Trophoblast cell (in vitro differentiated cells and primary cell): ENCODE measurements at regions not wholly inside any gene's neighbourhood (a gene's known extent, or its start where the extent isn't known, plus 50 kb on each side); places are given as distances from the start of the nearest gene placed in this dataset.

Experiments
- DNase-seq, 2 donors: peaks; one replicate each; pipeline ENCODE4 v3.0.0-alpha.2; 2016
- H2AFZ ChIP-seq: 2 replicates; pipeline ENCODE4 v1.6.1; 2013; ENCODE audit warnings: low read length, moderate library complexity, mild to moderate bottlenecking; ENCODE audit not compliant: insufficient read depth, poor library complexity
- H2AK5ac ChIP-seq: 2 replicates; pipeline ENCODE4 v1.6.1; 2013; ENCODE audit warnings: mild to moderate bottlenecking, low read length
- H2BK120ac ChIP-seq: 2 replicates; pipeline ENCODE4 v1.6.1; 2013; ENCODE audit warnings: low read length, mild to moderate bottlenecking, moderate library complexity; ENCODE audit not compliant: insufficient read depth, poor library complexity
- H2BK12ac ChIP-seq: 2 replicates; pipeline ENCODE4 v1.6.1; 2013; ENCODE audit warnings: mild to moderate bottlenecking, low read length, moderate library complexity
- H2BK5ac ChIP-seq: 2 replicates; pipeline ENCODE4 v1.6.1; 2013; ENCODE audit warnings: low read length, low read depth, moderate library complexity, mild to moderate bottlenecking; ENCODE audit not compliant: poor library complexity
- H3K14ac ChIP-seq: 2 replicates; pipeline ENCODE4 v1.6.1; 2013; ENCODE audit warnings: mild to moderate bottlenecking, low read length
- H3K18ac ChIP-seq: 2 replicates; pipeline ENCODE4 v1.6.1; 2013; ENCODE audit warnings: mild to moderate bottlenecking, low read length
- H3K23ac ChIP-seq: 2 replicates; pipeline ENCODE4 v1.6.1; 2013; ENCODE audit warnings: low read length
- H3K27ac ChIP-seq: 2 replicates; pipeline ENCODE4 v1.5.1; 2013; ENCODE audit warnings: low read depth, mild to moderate bottlenecking, inconsistent platforms, low read length, moderate library complexity
- H3K27me3 ChIP-seq: 2 replicates; pipeline ENCODE4 v1.6.1; 2013; ENCODE audit warnings: inconsistent platforms, mild to moderate bottlenecking, low read length, moderate library complexity; ENCODE audit not compliant: insufficient read depth
- H3K36me3 ChIP-seq, 2 experiments: 1 replicate in 1 of 2; 2 replicates in 1 of 2; pipeline ENCODE4 v1.6.1; 2013; ENCODE audit warnings: low read length in 2 of 2, mild to moderate bottlenecking in 2 of 2, moderate library complexity in 1 of 2; ENCODE audit not compliant: insufficient read depth in 2 of 2, control insufficient read depth in 1 of 2
- H3K4ac ChIP-seq: 2 replicates; pipeline ENCODE4 v1.6.1; 2013; ENCODE audit warnings: low read depth, mild to moderate bottlenecking, low read length, moderate library complexity
- H3K4me1 ChIP-seq, 2 experiments: 1 replicate in 1 of 2; 2 replicates in 1 of 2; pipeline ENCODE4 v1.6.1; 2013; ENCODE audit warnings: low read length in 2 of 2, mild to moderate bottlenecking in 2 of 2, moderate library complexity in 1 of 2; ENCODE audit not compliant: insufficient read depth in 2 of 2, control insufficient read depth in 1 of 2
- H3K4me2 ChIP-seq: 2 replicates; pipeline ENCODE4 v1.6.1; 2013; ENCODE audit warnings: inconsistent platforms, mild to moderate bottlenecking, low read length, moderate library complexity
- H3K4me3 ChIP-seq: 2 replicates; pipeline ENCODE4 v1.5.1; 2013; ENCODE audit warnings: mild to moderate bottlenecking, low read depth, low read length, inconsistent platforms
- H3K79me1 ChIP-seq: one replicate; pipeline ENCODE4 v1.6.1; 2013; ENCODE audit warnings: low read length
- H3K79me2 ChIP-seq: 2 replicates; pipeline ENCODE4 v1.6.1; 2013; ENCODE audit warnings: low read length, mild to moderate bottlenecking; ENCODE audit not compliant: control insufficient read depth, insufficient read depth, poor library complexity
- H3K9ac ChIP-seq: 2 replicates; pipeline ENCODE4 v1.6.1; 2013; ENCODE audit warnings: mild to moderate bottlenecking, low read length
- H3K9me3 ChIP-seq: 2 replicates; pipeline ENCODE4 v1.6.1; 2013; ENCODE audit warnings: low read depth, mild to moderate bottlenecking, control low read depth, inconsistent platforms, low read length; ENCODE audit not compliant: insufficient read depth
- H4K12ac ChIP-seq: 2 replicates; pipeline ENCODE4 v1.6.1; 2013; ENCODE audit warnings: low read depth, mild to moderate bottlenecking, low read length, moderate library complexity
- H4K8ac ChIP-seq: 2 replicates; pipeline ENCODE4 v1.6.1; 2013; ENCODE audit warnings: low read depth, mild to moderate bottlenecking, low read length, moderate library complexity
- H4K91ac ChIP-seq: one replicate; pipeline ENCODE4 v1.6.1; 2013; ENCODE audit warnings: low read depth, mild to moderate bottlenecking, low read length, moderate library complexity
- WGBS: extraction: QIAGEN DNeasy Blood & Tissue Kit; methylation state at CpG from one replicate; pipeline ENCODE4 v1.1.7; 2013; ENCODE audit warnings: missing lambda C conversion rate; ENCODE audit not compliant: insufficient read length, insufficient coverage; ENCODE audit errors: extremely low coverage; 5-methylcytosine and 5-hydroxymethylcytosine counted together

DNA sequence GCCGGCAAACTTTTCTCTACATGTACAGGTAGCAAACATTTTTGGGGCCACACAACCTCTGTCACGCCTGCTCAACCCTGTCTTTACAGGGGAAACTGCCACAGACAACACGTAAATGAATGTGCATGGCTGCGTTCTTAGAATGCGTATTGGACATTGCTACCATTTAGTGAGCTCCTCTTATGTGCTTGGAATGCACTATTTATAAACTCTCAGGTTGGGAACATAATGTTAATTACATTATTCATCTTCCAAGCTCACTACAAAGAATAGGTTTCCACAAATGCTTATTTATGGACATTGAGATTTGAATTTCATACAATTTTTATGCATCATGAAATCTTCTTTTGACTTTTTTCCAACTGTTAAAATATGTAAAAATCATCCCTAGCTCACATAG, 92.0 kb upstream of the RPS6KA2 start:
- Histone ChIP-seq H2AK5ac (no peak overlapping the region), H2BK5ac (no peak overlapping the region), H3K4me2 (no peak overlapping the region), H3K18ac (no peak overlapping the region), H3K27me3 (no peaks in the 10 kb centered on the region), H3K9me3 (no peaks in the 10 kb centered on the region), H2AFZ (no peak overlapping the region), H2BK12ac (no peak overlapping the region), H3K27ac (no peak overlapping the region), H3K4me3 (no peak overlapping the region), H2BK120ac (no peak overlapping the region), H3K14ac (no peak overlapping the region), H3K9ac (no peak overlapping the region), H3K4me1 (peaks cover 0 to 2% of the 10 kb centered on the region in 2 experiments), H3K36me3 (no peaks in the 10 kb centered on the region), H3K79me2 (no peaks in the 10 kb centered on the region), H3K23ac (no peak overlapping the region), H4K12ac (no peak overlapping the region), H4K8ac (no peak overlapping the region), H4K91ac (no peak overlapping the region), H3K4ac (no peak overlapping the region), H3K79me1 (no peaks in the 10 kb centered on the region)
- WGBS = no CpG with 5 or more reads among the region's 5 CpGs
- DNase-seq = no peak

DNA sequence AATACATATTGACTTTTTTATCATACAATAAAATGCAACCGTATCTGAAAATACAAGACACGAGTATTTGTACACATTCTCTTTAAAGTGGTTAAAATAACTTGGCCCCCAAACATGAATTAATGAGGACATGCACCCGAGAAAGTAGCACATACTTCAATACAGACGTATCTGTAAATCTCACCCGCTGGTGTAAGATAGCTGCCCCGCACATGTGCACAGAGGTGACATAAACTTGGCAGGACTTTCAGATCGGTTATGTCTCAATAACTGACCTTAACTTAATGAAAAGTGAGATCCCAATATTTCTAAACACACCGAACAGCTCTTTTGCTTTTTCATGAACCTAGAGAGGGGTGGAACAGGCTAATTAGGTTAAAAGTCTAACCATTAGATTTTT, 91.5 kb upstream of the RPS6KA2 start:
- no peak overlapping the region for H3K18ac ChIP-seq
- no peak overlapping the region for H2AK5ac ChIP-seq
- peaks cover 0 to 2% of the 10 kb centered on the region in 2 experiments for H3K4me1 ChIP-seq
- no CpG with 5 or more reads among the region's 8 CpGs for WGBS
- H3K14ac ChIP-seq = no peak overlapping the region
- H3K27me3 ChIP-seq = no peaks in the 10 kb centered on the region
- no peak overlapping the region for H3K4ac ChIP-seq
- H3K79me2 ChIP-seq = no peaks in the 10 kb centered on the region
- H3K23ac ChIP-seq = no peak overlapping the region
- no peak overlapping the region for H4K8ac ChIP-seq
- no peak overlapping the region for H2AFZ ChIP-seq
- no peak overlapping the region for H3K9ac ChIP-seq
- no peak overlapping the region for H3K4me3 ChIP-seq
- H3K27ac ChIP-seq = no peak overlapping the region
- no peak for DNase-seq
- H2BK5ac ChIP-seq = no peak overlapping the region
- no peaks in the 10 kb centered on the region for H3K36me3 ChIP-seq
- H4K91ac ChIP-seq = no peak overlapping the region
- H3K79me1 ChIP-seq = no peaks in the 10 kb centered on the region
- no peak overlapping the region for H2BK12ac ChIP-seq
- no peak overlapping the region for H4K12ac ChIP-seq
- no peaks in the 10 kb centered on the region for H3K9me3 ChIP-seq
- no peak overlapping the region for H3K4me2 ChIP-seq
- H2BK120ac ChIP-seq = no peak overlapping the region

DNA sequence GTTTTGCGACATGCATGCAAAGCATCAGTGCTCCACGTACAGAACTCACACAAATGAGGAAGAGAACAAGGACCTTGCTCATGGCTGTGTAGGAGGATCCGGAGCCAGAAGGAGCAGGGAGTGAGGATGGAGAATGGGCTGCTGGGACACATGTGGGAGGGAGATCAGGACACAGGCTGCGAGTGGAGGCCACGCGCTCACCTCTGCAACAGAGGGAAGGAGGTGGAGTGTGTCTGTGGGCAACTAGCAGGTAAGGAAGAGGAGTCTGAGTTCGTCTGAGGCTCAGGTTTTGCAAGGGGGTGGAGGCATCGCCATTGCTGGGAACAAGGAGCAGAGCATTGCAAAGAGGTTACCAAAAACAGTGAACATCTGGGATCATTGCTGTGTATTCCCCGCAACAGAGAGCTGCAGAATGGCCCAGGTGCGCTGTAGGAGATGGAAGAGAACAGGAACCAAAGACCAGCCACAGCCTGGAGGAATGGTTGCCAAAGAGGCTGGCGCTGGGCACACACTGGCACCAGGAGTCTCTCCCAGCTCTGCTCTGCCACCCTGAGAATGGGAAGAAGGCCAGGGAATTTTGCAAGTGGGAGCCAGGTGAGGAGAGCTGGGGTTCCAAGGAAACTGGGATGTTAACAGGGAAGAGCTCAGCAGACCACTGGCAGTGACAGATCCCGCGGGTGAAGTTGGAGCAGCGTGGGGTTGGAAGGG, 90.0 kb upstream of the RPS6KA2 start:
- no CpG with 5 or more reads among the region's 14 CpGs for WGBS
- no peak overlapping the region for H2AK5ac ChIP-seq
- no peak overlapping the region for H4K91ac ChIP-seq

DNA sequence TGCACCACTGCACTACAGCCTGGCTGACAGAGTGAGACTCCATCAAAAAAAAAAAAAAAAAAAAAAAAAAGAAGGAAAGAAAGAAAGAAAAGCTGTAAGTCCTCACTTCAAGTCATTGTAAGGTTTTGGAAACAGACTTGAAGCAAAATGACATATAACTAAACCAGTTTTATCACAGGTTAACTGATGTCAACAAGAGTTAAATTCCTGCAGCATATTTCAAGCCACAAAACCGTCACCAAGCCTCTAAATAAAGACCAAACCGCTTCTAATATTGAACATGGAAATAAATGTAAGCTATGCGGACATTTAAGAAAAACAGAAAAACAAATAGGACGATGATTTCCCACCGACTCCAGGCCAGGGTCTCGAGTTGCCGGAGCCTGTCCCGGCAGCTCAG, 88.9 kb upstream of the RPS6KA2 start:
- no peak overlapping the region for H3K4ac ChIP-seq
- H2AFZ ChIP-seq = no peak overlapping the region
- H3K9me3 ChIP-seq = peaks cover under 1% of the 10 kb centered on the region
- no peaks in the 10 kb centered on the region for H3K36me3 ChIP-seq
- H3K14ac ChIP-seq = no peak overlapping the region
- H2AK5ac ChIP-seq = no peak overlapping the region
- H2BK5ac ChIP-seq = no peak overlapping the region
- H3K18ac ChIP-seq = no peak overlapping the region
- no peak overlapping the region for H2BK12ac ChIP-seq
- no peak overlapping the region for H3K4me3 ChIP-seq
- no peak overlapping the region for H3K9ac ChIP-seq
- WGBS = no CpG with 5 or more reads among the region's 8 CpGs
- no peaks in the 10 kb centered on the region for H3K79me2 ChIP-seq
- H2BK120ac ChIP-seq = no peak overlapping the region
- H3K4me1 ChIP-seq = peaks cover 0 to 2% of the 10 kb centered on the region in 2 experiments
- no peak overlapping the region for H3K27ac ChIP-seq
- no peaks in the 10 kb centered on the region for H3K27me3 ChIP-seq
- no peak overlapping the region for H4K91ac ChIP-seq
- H4K8ac ChIP-seq = no peak overlapping the region
- no peak overlapping the region for H3K23ac ChIP-seq
- H3K79me1 ChIP-seq = no peaks in the 10 kb centered on the region
- H3K4me2 ChIP-seq = no peak overlapping the region
- no peak for DNase-seq
- no peak overlapping the region for H4K12ac ChIP-seq

More for the DNA sequence above, 90.0 kb upstream of the RPS6KA2 start:
- no peak overlapping the region for H4K12ac ChIP-seq
- DNase-seq = no peak
- no peak overlapping the region for H3K4me2 ChIP-seq
- no peak overlapping the region for H3K14ac ChIP-seq
- no peak overlapping the region for H3K4ac ChIP-seq
- H3K4me3 ChIP-seq = no peak overlapping the region
- H3K18ac ChIP-seq = no peak overlapping the region
- no peak overlapping the region for H2BK12ac ChIP-seq
- no peak overlapping the region for H3K9ac ChIP-seq
- peaks cover 0 to 2% of the 10 kb centered on the region in 2 experiments for H3K4me1 ChIP-seq
- no peak overlapping the region for H3K27ac ChIP-seq
- H2BK5ac ChIP-seq = no peak overlapping the region
- H3K23ac ChIP-seq = no peak overlapping the region
- H3K79me1 ChIP-seq = no peaks in the 10 kb centered on the region
- no peak overlapping the region for H2AFZ ChIP-seq
- H4K8ac ChIP-seq = no peak overlapping the region
- no peaks in the 10 kb centered on the region for H3K27me3 ChIP-seq
- no peaks in the 10 kb centered on the region for H3K36me3 ChIP-seq
- H2BK120ac ChIP-seq = no peak overlapping the region
- H3K9me3 ChIP-seq = no peaks in the 10 kb centered on the region
- no peaks in the 10 kb centered on the region for H3K79me2 ChIP-seq
